ENCODE measurements at regions not wholly inside any gene's neighbourhood (a gene's known extent, or its start where the extent isn't known, plus 50 kb on each side); places are given as distances from the start of the nearest gene placed in this dataset.

DNA sequence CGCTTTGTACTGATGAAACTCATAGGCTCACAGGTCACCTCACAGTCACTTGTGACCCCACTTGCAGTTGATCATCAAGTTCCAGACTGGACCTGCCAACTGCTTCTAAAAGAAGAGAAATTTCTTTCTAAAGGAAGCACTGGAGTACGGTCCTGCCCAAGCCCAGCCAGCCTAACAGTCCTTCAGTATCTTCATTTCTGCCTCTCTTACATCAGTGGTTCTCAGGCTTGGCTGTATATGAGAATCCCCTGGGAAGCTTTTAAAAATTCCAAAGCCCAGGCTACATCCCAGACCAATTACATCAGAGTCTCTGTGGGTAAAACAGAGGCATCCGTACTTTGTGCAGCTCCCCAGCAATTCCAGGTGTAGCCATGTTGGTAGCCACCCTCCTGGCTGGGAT lies 282.1 kb downstream of the NFIB start:
- peak; percentile 26 for DNase-seq (ENCODE audit: low read depth, low spot score)

DNA sequence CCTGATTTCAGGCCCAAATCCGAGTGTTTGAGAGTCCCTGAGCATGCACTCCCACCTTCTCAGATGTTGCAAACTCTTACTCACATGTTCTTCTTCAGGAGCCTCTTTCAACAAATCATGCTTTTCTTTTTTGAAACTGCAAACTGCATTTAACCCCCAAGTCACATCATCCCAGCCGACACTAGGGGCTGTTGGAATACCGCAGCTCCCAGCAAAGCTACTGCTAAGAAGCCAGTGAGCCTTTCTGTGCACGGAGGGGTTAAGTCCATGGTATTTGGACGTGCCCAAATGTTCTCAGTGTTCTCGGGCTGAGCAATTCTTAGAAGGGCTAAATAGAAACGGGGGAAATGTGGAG lies 282.9 kb downstream of the NFIB start:
- peak; percentile 66 for DNase-seq (ENCODE audit: low read depth, low spot score)

DNA sequence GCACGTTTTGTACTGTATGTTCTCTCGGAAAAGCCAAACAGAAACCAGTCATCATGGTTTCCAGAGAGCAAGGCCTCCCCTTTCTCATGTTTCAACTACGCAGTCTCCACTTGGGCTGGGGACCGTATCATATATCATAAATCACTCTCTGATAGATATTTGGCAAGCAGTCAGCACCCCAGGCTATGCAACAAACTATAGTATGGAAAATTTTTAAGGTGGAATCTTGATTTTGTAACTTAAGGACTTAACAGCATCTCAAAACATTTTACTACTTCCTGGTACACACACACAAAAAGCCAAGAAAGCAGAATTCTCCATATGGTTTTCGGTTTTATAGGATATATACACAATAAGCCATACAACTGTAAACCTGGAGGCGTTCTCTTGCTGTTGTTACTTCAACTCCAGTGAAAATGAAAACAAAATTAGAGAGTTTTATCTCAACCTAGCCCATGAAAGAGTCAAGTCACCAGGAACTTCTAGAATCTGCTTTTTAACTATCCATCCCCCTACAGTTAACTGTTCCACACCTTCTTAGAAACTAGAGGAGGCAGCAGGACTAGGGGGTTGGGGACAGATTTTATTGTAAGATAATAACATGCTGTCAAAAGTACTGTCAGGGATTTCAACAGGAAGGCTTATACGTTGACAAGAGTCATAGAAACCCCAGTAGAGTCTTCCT lies 283.4 kb downstream of the NFIB start:
- DNase-seq (ENCODE audit: low read depth, low spot score) = peak; percentile 57

DNA sequence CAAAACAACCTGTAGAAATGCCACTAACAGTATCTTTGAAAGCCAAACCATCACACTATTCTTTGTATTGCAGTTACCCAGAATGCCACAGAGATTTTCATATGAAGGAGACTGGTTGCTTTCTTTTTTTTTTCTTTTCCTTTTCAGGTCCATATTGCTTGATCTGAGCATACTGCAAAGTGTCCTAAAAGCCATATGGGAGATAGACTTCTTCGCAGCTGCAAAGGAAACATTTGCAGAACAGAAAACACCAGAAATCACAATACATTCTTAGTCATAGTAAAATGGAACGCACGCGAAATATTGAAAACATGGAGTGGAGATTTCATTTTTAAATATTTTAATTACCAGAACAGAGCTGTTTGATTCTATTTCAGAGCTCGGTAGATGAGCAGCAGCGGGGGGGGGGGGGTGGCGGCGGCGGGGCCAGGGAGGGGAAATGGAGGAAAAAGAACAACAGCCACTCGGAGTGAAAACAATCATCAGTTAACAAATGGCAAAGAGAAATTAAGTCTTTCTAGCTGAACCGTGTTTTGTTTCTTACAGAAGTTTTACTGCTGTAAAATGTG lies 284.1 kb downstream of the NFIB start:
- DNase-seq (ENCODE audit: low read depth, low spot score) = no peak

DNA sequence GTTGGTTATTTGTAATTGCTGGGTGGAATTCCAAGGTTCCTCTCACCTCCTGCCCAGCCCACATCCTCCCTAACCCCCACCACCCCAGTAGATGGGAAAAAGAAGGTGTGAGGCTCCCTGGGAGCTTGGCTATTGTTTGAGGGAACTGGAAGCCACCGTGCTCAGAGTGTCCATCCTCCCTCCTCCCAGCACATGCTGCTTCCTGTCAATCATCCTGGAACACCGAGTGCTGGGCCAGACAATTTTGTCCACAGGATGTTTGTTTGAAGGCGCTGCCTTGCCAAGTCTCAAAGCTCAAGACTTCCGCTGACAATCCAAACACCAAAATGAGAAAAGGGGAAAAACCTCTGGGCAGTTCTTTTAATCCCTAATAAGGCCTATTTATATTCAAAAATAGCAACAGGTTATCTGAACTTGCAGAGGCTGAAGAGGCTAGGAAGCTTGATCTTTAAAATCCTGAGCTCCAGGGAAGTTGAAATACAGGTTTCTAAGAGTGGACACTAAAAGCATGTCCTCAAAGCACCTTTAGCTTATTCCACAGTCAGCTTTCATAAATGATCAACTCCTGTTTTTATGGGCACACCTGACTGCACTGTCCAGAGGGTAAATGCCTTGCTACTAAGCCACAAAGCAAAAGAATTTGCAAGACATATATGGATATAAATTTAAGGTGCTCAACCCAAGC lies 286.7 kb downstream of the NFIB start:
- DNase-seq (ENCODE audit: low read depth, low spot score) = peak; percentile 5

DNA sequence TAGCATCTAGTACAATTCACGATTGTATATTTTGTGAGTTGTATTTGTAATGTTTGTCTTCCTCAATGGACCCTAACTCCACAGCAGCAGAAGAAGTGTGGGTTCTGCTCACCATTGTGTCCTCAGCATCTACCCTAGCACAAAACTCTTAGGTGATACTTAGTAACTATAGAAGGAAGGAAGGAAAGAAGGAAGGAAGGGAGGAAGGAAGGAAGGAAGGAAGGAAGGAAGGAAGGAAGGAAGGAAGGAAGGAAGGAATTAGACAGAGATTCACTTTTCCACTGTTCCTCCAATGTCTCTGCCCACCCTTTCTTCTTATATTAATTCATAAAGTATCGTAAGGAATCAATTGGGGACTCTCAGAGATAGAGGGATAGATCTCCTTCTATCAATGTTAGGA lies 288.2 kb downstream of the NFIB start:
- no peak for DNase-seq (ENCODE audit: low read depth, low spot score)

DNA sequence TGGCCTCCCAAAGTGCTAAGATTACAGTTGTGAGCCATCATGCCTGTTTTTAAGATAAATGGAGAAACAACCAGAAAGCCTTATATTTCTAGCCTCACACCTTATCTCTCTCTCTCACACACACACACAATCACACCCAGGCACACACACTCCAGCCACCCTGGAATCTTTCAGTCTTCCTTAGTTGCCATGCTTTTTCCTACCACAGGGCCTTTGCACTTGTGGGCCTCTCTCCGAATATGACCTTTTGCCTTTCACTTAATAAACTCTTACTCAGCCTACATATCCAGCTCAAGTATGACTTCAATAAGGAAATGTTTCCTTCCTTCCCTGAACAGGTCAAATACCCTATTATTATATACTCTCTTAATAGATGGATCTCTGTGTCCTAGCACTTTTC lies 290.7 kb downstream of the NFIB start:
- DNase-seq (ENCODE audit: low read depth, low spot score) = no peak

DNA sequence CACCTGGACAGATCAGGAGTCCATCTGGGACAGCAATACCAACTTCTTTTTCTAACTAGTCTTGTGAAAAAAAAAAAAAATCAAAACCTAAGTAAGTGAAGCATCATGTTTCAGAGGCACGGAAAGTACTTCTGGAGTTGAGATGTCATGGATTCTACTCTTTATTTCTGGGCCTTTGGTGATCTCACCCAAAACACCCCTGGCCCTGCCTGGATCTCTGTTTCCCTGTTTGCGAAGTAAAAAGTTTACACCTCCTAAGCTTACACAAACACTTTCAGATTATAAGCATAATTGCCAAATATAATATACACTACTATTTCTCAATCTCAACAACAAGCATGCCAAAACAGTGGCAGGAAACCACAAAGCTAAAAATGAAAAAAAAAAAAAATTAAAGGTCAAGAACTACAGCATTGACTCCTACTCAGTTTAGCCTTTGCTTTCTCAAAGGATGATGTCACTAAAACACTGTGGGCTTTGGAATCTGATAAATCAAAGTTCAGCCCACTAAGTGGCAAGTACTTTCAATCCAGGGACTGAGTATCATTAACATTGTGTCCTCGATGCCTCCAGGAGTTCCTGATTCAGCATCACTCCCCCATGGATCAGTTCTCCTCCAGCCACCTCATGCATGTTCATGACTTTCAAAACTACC lies 291.9 kb downstream of the NFIB start:
- DNase-seq (ENCODE audit: low read depth, low spot score) = peak; percentile 11

DNA sequence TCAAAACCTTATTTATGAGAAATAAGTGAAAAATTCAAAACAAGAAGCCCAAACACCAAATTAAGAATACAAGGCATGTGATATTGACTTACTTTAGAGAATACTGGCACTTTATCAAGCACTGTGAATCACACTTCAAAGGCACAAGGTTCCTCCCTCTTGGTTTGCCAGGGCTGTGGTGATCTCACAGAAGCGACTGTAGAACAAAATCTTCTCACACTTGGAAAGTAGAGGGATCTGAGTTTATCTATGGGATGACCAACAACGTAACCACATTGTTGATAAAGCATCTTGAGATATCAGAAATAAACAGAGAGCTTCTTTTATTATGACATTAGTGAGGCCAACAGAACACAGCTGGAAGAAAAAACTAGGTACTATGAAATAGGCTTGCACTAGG lies 295.9 kb downstream of the NFIB start:
- peak; percentile 79 for DNase-seq (ENCODE audit: low read depth, low spot score)

DNA sequence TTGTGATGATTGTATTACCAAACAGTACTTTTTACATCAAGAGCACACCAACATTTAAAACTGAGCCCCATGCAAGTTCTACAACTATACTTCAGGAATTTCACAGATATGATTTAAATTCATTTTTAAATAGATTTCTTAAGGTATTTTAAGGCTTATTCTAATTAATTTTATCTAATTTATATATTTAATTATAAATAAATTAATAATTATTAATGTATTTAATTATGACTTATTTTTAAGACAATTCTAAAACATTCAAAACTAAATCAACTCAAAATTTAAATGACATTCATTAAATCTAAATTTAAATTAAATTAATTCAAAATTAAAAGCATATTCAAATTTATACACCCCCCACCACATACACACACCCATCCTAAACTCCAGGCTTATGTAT lies 299.2 kb downstream of the NFIB start:
- DNase-seq (ENCODE audit: low read depth, low spot score) = no peak

DNA sequence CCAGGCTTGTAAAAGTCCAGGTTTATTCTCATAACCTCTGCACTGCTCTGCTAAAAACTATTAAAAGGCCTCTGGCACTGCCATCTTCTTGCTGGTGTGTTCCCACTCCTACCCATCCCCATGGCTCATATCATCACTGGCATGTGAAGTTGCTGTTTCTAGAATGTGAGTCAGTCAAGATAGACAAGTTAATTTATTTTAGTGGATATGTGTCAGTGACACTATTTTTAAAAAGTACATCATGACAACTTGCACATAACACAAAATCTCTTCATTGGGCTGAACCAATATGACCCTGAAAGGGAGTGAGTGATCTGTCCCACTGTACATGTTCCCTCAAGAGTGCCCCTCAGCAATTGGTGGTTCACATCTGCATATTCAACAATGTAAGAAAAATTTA lies 299.7 kb downstream of the NFIB start:
- no peak for DNase-seq (ENCODE audit: low read depth, low spot score)

DNA sequence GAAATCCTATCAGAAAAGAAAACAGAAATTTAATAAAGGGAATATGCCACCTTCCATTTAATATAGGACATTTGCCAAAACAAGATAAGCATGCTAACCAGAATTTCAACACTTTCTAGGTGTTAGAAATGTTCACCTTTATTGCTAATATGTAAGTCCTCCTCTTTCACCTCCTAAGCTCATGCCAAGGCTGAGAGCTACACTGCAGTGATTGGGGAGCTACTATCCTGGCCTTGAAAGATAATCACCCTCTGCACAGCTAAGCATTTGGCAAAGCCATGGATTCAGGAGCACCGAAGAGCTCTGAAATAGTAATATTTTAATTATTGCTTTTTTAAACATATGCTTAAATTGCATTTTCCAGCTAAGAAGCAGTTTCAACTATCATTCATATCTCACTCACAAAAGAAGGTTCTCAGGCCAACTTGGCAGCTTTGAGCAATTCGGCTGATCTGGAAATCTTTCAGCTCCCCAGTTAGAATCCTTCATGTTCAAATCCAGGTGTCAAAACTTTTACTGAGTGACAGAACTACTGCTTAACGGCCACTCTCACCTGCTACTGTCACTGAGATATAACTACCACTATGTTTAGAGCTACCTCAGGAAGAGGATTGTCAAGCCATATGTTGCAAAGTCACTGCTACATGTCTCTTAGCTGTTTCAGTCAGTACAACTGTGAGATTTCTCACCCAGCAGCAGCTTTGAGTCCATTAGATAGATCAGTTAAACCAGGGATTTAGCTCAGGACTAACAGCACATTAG lies 302.0 kb downstream of the NFIB start:
- no peak for DNase-seq (ENCODE audit: low read depth, low spot score)

DNA sequence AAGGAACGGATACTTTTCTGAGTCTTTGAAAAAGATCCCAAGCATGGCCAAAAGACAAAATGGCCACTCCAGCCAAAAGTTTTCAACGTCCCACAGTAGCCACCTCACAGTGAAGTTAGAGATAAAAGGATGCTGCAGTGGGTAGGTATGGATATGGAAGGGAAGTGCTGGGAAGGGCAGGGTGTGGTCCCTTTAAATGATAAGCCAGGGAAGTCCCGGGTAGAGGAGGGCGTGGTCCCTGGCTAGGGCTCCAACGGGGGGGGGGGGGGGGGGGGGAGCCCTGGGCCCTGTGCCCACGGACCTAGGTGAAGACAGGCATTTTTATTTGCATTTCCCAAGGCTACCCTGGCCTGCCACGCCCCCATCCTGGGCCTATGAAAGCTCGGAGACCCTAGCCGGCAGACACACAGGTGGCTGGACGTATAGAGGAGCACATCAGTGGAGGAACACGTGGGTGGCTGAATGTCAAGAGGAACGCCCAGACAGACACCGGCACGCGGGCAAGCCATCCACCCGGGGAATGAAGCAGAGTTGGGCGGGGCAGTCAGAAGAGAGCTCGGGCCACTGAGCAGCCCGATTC lies 306.7 kb downstream of the NFIB start:
- no peak for DNase-seq (ENCODE audit: low read depth, low spot score)

DNA sequence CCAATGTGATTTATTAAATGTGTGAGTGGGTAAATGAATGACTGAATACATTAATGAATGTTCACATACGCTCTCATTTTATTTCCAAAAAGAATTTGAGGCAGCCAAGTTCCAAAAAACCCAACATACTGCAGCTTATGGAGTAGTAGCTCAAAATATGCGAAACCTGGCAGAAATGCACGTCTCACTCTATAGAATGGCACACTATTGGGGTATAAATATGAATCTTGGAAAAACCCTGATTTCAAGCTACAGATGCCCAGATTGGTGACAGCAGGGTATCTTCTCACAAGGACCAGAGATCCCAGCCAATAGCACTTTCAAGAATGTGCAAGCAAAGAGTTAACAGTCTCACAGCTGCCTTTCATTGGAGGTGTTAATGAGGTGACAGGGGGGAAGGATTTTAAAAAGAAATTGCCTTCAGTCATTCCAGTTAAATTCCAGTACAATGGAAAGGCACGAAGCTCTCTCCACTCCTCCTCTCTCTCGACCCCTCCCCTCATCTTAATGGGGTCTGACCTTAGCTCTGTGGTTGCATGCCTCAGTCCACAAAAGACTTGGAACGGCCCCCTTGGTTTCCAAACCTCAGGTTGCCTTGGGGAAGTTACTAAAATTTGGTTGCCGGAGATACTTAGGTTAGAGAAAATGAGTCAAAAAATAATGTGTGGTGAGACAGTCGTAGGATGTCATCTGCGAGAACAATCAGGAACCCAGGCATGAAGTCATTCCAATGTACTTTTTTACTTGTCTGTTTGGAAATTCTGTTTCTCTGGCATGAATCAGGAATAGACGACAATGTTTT lies 307.4 kb downstream of the NFIB start:
- peak; percentile 60 for DNase-seq (ENCODE audit: low read depth, low spot score)

DNA sequence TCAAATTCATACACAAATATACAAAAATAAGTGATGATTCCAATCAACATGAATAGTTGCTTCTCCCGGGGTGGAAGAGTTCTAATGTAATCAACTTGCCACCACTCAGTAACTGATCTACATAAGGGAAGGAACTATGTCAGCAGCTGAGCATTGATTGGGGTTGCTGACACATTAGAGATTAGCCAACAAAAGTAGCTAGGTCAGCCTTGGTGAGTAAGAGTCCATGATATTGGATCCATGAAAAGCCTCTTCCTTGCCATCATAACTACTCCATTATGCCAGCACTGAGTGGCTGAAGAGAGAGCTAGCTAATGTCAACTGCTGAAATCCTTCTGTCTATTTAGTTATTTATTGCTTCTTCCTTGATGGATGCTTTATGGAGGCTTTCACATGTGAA lies 309.8 kb downstream of the NFIB start:
- DNase-seq (ENCODE audit: low read depth, low spot score) = no peak

DNA sequence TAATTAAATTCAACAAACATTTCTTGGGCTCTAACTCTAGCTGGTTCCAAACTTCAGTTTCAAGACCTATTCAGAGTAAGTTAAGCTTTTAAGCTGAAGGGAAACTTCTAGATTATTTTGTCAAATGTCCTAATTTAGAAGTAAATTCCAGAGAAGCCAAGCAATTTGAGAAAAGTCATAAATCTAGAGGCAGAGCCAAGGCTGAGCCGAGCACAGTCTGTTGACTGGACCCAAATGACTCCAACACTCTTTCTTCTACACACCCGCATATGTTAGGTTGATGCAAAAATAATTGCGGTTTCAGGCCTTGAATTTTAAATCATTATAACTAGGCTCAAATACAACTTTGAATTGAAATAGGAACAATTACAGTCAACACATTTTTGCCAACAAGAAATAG lies 319.7 kb downstream of the NFIB start:
- no peak for DNase-seq (ENCODE audit: low read depth, low spot score)

DNA sequence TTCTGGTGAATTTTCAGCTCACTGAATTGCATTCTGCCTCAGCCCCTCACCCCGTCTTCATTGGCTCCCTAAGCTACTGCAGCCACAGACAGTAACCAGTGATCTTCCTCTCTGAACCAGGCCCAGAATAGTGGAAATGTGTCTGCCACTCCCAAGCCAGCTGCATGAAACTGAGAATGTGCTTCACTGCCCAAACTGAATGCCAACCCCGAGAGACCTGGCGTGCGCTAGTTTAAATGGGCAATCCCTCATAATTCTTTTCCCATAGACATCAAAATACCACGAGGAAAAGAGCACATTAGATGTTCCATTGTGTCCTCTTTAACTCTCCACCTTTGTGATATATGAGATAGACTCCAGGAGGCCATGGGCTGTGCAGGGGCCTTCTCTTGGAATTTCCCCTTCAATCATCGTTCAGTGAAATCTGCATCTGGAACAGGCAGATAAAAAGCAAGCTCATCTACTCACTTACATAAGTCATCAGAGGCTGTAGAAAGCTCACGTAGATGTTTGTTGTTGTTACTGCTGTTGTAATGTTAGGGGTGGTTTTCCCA lies 320.2 kb downstream of the NFIB start:
- DNase-seq (ENCODE audit: low read depth, low spot score) = no peak

DNA sequence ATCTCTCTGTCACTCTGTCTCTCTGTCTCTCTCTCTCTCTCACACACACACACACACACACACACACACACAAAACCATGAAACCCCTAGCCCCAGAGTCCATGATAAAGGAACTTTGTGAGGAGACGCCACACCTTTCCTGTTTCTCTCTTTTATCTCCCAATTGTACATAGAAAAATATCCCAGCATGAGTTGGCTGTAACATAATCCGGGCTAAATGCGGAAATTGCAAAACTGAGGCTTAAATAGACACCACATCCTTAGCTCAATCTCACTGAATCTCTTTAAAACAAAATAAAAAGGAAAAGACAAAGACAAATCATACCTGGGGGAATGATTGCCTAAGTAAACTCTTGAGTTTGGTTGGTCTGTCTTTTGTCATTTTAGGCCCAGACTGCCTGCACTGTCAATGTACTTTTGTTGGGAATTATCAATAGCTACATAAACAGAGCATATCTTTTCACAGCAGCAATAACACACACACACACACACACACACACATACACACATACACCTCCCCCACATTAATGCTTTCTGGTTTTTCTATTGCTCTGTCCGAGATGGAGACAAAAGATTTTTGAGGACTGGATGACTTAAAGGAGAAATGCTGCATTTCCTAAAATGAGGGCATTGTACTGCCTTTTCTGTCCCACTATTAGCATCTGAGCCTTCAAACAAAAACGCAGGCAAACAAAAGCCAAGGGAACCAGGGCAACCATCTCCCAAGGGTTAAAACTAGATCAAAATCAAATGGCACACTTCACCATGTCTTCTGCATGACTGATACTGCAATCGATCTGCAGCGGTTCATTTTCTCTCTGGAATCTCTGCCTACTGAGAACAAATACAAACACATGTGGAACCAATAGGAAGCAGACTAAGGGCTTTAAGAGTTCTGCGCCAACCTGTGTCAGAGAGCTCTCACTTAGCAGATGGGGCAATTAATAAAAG lies 321.5 kb downstream of the NFIB start:
- no peak for DNase-seq (ENCODE audit: low read depth, low spot score)

DNA sequence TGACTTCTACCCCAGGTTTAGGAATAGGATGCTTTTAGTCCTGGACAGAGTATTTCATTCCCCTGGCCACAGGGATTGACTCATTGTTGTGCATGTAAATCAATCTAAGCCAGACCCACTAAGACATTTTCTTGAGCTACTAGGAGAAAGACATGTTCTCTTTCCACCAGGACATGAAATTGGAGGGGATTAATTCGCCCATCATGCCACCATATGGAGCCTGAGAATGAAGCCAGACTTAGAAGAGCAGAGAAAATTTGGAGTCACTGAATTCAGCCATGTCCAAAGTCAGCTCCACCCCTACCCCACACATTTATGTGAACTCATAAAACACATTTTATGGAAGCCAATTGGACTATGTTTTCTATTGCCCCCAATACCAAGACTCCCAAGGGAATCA lies 322.5 kb downstream of the NFIB start:
- no peak for DNase-seq (ENCODE audit: low read depth, low spot score)
